Lung (tissue), 11 donors: ENCODE measurements at regions not wholly inside any gene's neighbourhood (a gene's known extent, or its start where the extent isn't known, plus 50 kb on each side); places are given as distances from the start of the nearest gene placed in this dataset.
A peak's percentile ranks its signal among the peaks of the same experiment; 100 is the strongest.
"Not testable (repeated sequence)": the region's sequence is repeated elsewhere in the genome, so short reads cannot be mapped to it uniquely, and the experiment has no call there.

Experiments
- ATAC-seq: fragments of 200-7000 bp; cut with Tn5 transposase; one replicate; pipeline ENCODE4 v1.9.1; 2020; ENCODE audit warnings: moderate number of reproducible peaks; ENCODE audit not compliant: insufficient read depth, low FRiP score
- DNase-seq, 3 donors: peaks; one replicate each; pipeline ENCODE4 v3.0.0-alpha.2; 2013 to 2017
- H3K27ac ChIP-seq, 2 donors: one replicate each; pipeline ENCODE4 v1.5.1; 2013; ENCODE audit warnings: mild to moderate bottlenecking in 2 of 2, moderate library complexity in 2 of 2, control low read depth in 1 of 2, inconsistent platforms in 1 of 2, low read depth in 1 of 2, low read length in 1 of 2
- H3K27me3 ChIP-seq, 3 donors: one replicate each; pipeline ENCODE4 v1.5.1; 2013; ENCODE audit warnings: low read length in 2 of 3; ENCODE audit not compliant: control insufficient read depth in 3 of 3, insufficient read depth in 3 of 3
- H3K36me3 ChIP-seq, 4 donors: one replicate each; pipeline ENCODE4 v1.5.1; 2013; ENCODE audit warnings: low read length in 4 of 4, mild to moderate bottlenecking in 1 of 4, moderate library complexity in 1 of 4; ENCODE audit not compliant: control insufficient read depth in 4 of 4, insufficient read depth in 4 of 4
- H3K4me1 ChIP-seq, 5 donors: one replicate each; pipeline ENCODE4 v1.5.1; 2013; ENCODE audit warnings: low read length in 5 of 5, mild to moderate bottlenecking in 2 of 5, moderate library complexity in 1 of 5; ENCODE audit not compliant: control insufficient read depth in 5 of 5, insufficient read depth in 5 of 5
- H3K4me3 ChIP-seq: one replicate; pipeline ENCODE4 v1.5.1; 2013; ENCODE audit warnings: mild to moderate bottlenecking, control low read depth, moderate library complexity
- H3K9ac ChIP-seq, 2 donors: one replicate each; pipeline ENCODE4 v1.5.1; 2013; ENCODE audit warnings: low read length in 2 of 2, control low read depth in 1 of 2; ENCODE audit not compliant: insufficient read depth in 1 of 2
- H3K9me3 ChIP-seq, 4 donors: one replicate each; pipeline ENCODE4 v1.5.1; 2013; ENCODE audit warnings: low read length in 3 of 4, mild to moderate bottlenecking in 1 of 4, moderate library complexity in 1 of 4; ENCODE audit not compliant: control insufficient read depth in 4 of 4, insufficient read depth in 3 of 4
- CTCF ChIP-seq: IDR thresholded peaks from 2 replicates; pipeline ENCODE4 v1.5.1; 2012; ENCODE audit warnings: mild to moderate bottlenecking; ENCODE audit errors: control extremely low read depth, extremely low read depth
- WGBS, 2 donors: extraction: QIAGEN DNeasy Blood & Tissue Kit; methylation state at CpG; one replicate each; pipeline ENCODE4 v1.1.7; 2013; 5-methylcytosine and 5-hydroxymethylcytosine counted together
- donor health status: control.
- donor health status: control.
- donor health status: Bipolar disorder and iron deficiency.
- donor health status: healthy.
- donor health status: DM: yes; HTN: yes; CAD: no.

- DNase-seq (no peak), ATAC-seq (no peak)
- no peaks in the 10 kb centered on the region for H3K4me1 ChIP-seq
- 90 to 91% methylated on average over 4 of the region's 4 CpGs for WGBS, 2 donors
- no peak overlapping the region for H3K9ac ChIP-seq
- H3K27ac ChIP-seq = no peak overlapping the region
- no peak for TF ChIP-seq CTCF
- H3K27me3 ChIP-seq = no peaks in the 10 kb centered on the region
- H3K36me3 ChIP-seq = no peaks in the 10 kb centered on the region
- H3K9me3 ChIP-seq = no peaks in the 10 kb centered on the region
- H3K4me3 ChIP-seq = no peak overlapping the region
These were observed 207.5 kb upstream of the SRD5A2 start for GRCh38 chr2:31788273-31788672.

- no peak overlapping the region for H3K4me3 ChIP-seq
- ATAC-seq = no peak
- H3K9ac ChIP-seq = no peak overlapping the region
- no peaks in the 10 kb centered on the region for H3K36me3 ChIP-seq
- H3K27me3 ChIP-seq = no peaks in the 10 kb centered on the region
- 60 to 87% methylated on average over 2 of the region's 2 CpGs for WGBS, 2 donors
- no peak overlapping the region for H3K27ac ChIP-seq
- peak in 1 of 3 donors; percentile 3 for DNase-seq
- H3K9me3 ChIP-seq = peaks cover 0 to 2% (median 0%) of the 10 kb centered on the region in 4 donors
- TF ChIP-seq CTCF = no peak
- H3K4me1 ChIP-seq = no peaks in the 10 kb centered on the region
These were observed 205.1 kb upstream of the SRD5A2 start for GRCh38 chr2:31785876-31786275.

GRCh38 chr2:31784868-31785267 is 204.1 kb upstream of the SRD5A2 start:
- Histone ChIP-seq H3K36me3 (no peaks in the 10 kb centered on the region), H3K4me1 (no peaks in the 10 kb centered on the region), H3K4me3 (no peak overlapping the region), H3K27me3 (no peaks in the 10 kb centered on the region), H3K9me3 (peaks cover 0 to 2% (median 0%) of the 10 kb centered on the region in 4 donors), H3K27ac (no peak overlapping the region), H3K9ac (no peak overlapping the region)
- ATAC-seq = no peak
- DNase-seq = no peak
- TF ChIP-seq CTCF = no peak

- H3K4me1 ChIP-seq, ATAC-seq, H3K27ac ChIP-seq, H3K27me3 ChIP-seq, H3K4me3 ChIP-seq, H3K9ac ChIP-seq, H3K9me3 ChIP-seq, DNase-seq, H3K36me3 ChIP-seq: not testable (repeated sequence)
- WGBS, 2 donors = 77 to 79% methylated on average over 6 of the region's 6 CpGs
These were observed 202.8 kb upstream of the SRD5A2 start for GRCh38 chr2:31783446-31784091.
